ENCODE measurements at regions not wholly inside any gene's neighbourhood (a gene's known extent, or its start where the extent isn't known, plus 50 kb on each side); places are given as distances from the start of the nearest gene placed in this dataset.

DNA sequence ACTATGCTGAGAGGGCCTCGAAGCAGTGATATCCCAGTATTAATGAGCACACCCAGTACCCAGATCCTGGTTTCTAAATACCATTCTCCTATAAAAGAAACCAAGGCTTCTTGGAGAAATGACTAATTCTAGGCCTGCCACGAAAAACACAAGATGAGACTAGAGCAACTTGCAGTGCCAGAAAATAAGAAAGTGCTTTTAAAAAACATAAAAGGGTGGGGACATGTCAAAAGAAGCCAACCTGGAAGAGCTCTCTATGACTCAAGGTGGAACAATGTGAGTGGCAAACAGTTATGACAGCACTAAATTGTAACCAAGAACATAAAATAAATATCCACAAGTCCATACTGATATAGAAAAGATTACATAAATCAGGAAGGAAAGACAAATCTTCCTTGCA is 153.2 kb upstream of the KCNJ18 start:
- TF ChIP-seq EZH2 (IDR thresholded peaks at IDR 0.05) (no peak), POLR2AphosphoS5 (IDR thresholded peaks at IDR 0.05; ENCODE audit: borderline replicate concordance, low read depth, low read length) (no peak), FOXP2 (optimal IDR thresholded peaks at IDR 0.05; ENCODE audit: control extremely low read depth, extremely low read length, insufficient read depth) (no peak)
